Keratinocyte (primary cell): ENCODE measurements at regions not wholly inside any gene's neighbourhood (a gene's known extent, or its start where the extent isn't known, plus 50 kb on each side); places are given as distances from the start of the nearest gene placed in this dataset.
A peak's percentile ranks its signal among the peaks of the same experiment; 100 is the strongest.

Source experiments
- DNase-seq: peaks from one replicate; pipeline ENCODE4 v3.0.0-alpha.2; 2011; ENCODE audit warnings: low read depth, missing footprints, low spot score
- FAIRE-seq: peaks from 2 replicates; lab custom pipeline; 2011; peaks lifted over from hg19 to GRCh38; lab: Jason Lieb, UNC
- H2AFZ ChIP-seq: 2 replicates; pipeline ENCODE4 v1.6.0; 2012; ENCODE audit warnings: low read length, control low read depth, inconsistent platforms; ENCODE audit not compliant: control insufficient read depth
- H3K27ac ChIP-seq: 2 replicates; pipeline ENCODE4 v1.5.1; 2011; ENCODE audit warnings: low read length; ENCODE audit not compliant: control insufficient read depth, insufficient read depth
- H3K27me3 ChIP-seq: 3 replicates; pipeline ENCODE4 v1.6.0; 2011; ENCODE audit warnings: low read length; ENCODE audit not compliant: control insufficient read depth, insufficient read depth; ENCODE audit errors: extremely low read depth
- H3K36me3 ChIP-seq, 2 experiments: 2 replicates in 1 of 2; 3 replicates in 1 of 2; pipeline ENCODE4 v1.5.1; 2011; ENCODE audit warnings: low read length in 2 of 2, mild to moderate bottlenecking in 1 of 2; ENCODE audit not compliant: control insufficient read depth in 2 of 2, insufficient read depth in 2 of 2; ENCODE audit errors: extremely low read depth in 1 of 2
- H3K4me1 ChIP-seq: 3 replicates; pipeline ENCODE4 v1.5.1; 2011; ENCODE audit warnings: low read length; ENCODE audit not compliant: control insufficient read depth, insufficient read depth; ENCODE audit errors: extremely low read depth
- H3K4me2 ChIP-seq: 3 replicates; pipeline ENCODE4 v1.6.0; 2011; ENCODE audit warnings: low read depth, low read length; ENCODE audit not compliant: control insufficient read depth, insufficient read depth; ENCODE audit errors: extremely low read depth
- H3K4me3 ChIP-seq, 3 experiments: fragments of 200-600 bp in 1 of 3; sonication (generic) in 1 of 3; 2 replicates in 2 of 3; 3 replicates in 1 of 3; pipeline ENCODE4 v1.5.1; 2011 to 2016; ENCODE audit warnings: low read length in 3 of 3, mild to moderate bottlenecking in 3 of 3, control low read depth in 2 of 3, inconsistent platforms in 1 of 3, low read depth in 1 of 3, mixed read lengths in 1 of 3, mixed run types in 1 of 3, moderate library complexity in 1 of 3; ENCODE audit not compliant: control insufficient read depth in 2 of 3, insufficient read depth in 2 of 3; ENCODE audit errors: extremely low read depth in 1 of 3
- H3K79me2 ChIP-seq: 2 replicates; pipeline ENCODE4 v1.6.0; 2012; ENCODE audit warnings: low read length; ENCODE audit not compliant: control insufficient read depth, insufficient read depth
- H3K9ac ChIP-seq: 3 replicates; pipeline ENCODE4 v1.6.0; 2011; ENCODE audit warnings: low read length; ENCODE audit not compliant: control insufficient read depth, insufficient read depth; ENCODE audit errors: extremely low read depth
- H3K9me1 ChIP-seq: 3 replicates; pipeline ENCODE4 v1.6.0; 2011; ENCODE audit warnings: low read length; ENCODE audit not compliant: control insufficient read depth, insufficient read depth; ENCODE audit errors: extremely low read depth
- H3K9me3 ChIP-seq: 2 replicates; pipeline ENCODE4 v1.5.1; 2012; ENCODE audit warnings: low read depth, low read length; ENCODE audit not compliant: control insufficient read depth
- H4K20me1 ChIP-seq: 3 replicates; pipeline ENCODE4 v1.6.0; 2011; ENCODE audit warnings: low read length; ENCODE audit not compliant: control insufficient read depth, insufficient read depth; ENCODE audit errors: extremely low read depth
- EZH2 ChIP-seq: IDR thresholded peaks from one replicate; pipeline ENCODE4 v1.6.1; 2012; ENCODE audit warnings: inconsistent platforms, mild to moderate bottlenecking, low read length, moderate library complexity
- dilution Hi-C: fragments of 300-500 bp; cut with MboI; formaldehyde crosslinking; loops from one replicate; pipeline ENCODE4 v1.7.0; 2020; ENCODE audit warnings: low sequenced_read_pairs; ENCODE audit not compliant: extremely low pct_ligation_motif_present
- TF ChIP-seq, protein P1 (sequence below), 3 experiments: IDR thresholded peaks in 1 of 3; conservative IDR thresholded peaks in 1 of 3; optimal IDR thresholded peaks in 1 of 3; 2 replicates in 2 of 3; 3 replicates in 1 of 3; pipeline versions ENCODE3 to v1.5.1; 2011; ENCODE audit warnings: low read length in 3 of 3, mild to moderate bottlenecking in 3 of 3, moderate library complexity in 2 of 3, control low read depth in 1 of 3, inconsistent platforms in 1 of 3; ENCODE audit not compliant: insufficient read depth in 2 of 3; ENCODE audit errors: extremely low read depth in 1 of 3

DNA sequence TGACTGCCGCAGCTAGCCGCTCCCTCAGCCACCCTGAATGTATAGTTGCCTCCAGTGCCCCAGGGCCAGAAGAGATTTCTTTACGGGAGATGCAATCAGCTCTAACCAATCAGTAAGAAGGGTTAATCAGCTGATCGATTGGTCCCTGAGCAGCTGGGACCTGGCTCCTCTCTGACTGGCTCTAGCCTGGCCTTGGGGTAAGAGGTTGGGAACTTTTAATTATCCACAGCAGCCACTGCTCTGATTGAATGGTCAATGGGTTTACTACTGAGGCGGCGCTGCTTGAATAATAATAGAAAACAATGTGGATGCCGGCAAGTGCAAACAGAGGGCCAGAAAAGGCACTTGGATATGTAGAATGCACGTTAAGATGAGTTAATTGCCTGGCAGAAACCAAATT lies 99.8 kb downstream of the TFAP2A start:
- Histone ChIP-seq H2AFZ (peak overlapping the region; percentile 39), H3K9me1 (no peaks in the 10 kb centered on the region), H3K27me3 (no peaks in the 10 kb centered on the region), H3K9ac (peak overlapping the region; percentile 39), H3K4me2 (no peak overlapping the region), H3K36me3 (no peaks in the 10 kb centered on the region), H3K9me3 (no peaks in the 10 kb centered on the region), H4K20me1 (no peaks in the 10 kb centered on the region), H3K4me3 (no peak overlapping the region), H3K4me1 (peaks cover 35% of the 10 kb centered on the region), H3K27ac (no peak overlapping the region), H3K79me2 (no peaks in the 10 kb centered on the region)
- dilution Hi-C loops, result no loop called here
- no peak for TF ChIP-seq EZH2
- TF ChIP-seq, protein P1, sequence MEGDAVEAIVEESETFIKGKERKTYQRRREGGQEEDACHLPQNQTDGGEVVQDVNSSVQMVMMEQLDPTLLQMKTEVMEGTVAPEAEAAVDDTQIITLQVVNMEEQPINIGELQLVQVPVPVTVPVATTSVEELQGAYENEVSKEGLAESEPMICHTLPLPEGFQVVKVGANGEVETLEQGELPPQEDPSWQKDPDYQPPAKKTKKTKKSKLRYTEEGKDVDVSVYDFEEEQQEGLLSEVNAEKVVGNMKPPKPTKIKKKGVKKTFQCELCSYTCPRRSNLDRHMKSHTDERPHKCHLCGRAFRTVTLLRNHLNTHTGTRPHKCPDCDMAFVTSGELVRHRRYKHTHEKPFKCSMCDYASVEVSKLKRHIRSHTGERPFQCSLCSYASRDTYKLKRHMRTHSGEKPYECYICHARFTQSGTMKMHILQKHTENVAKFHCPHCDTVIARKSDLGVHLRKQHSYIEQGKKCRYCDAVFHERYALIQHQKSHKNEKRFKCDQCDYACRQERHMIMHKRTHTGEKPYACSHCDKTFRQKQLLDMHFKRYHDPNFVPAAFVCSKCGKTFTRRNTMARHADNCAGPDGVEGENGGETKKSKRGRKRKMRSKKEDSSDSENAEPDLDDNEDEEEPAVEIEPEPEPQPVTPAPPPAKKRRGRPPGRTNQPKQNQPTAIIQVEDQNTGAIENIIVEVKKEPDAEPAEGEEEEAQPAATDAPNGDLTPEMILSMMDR (optimal IDR thresholded peaks at IDR 0.05 in 1 of 3, IDR thresholded peaks at IDR 0.05 in 1 of 3, conservative IDR thresholded peaks at IDR 0.05 in 1 of 3; ENCODE audit: extremely low read depth in 1 of 3, insufficient read depth in 2 of 3, low read length in 3 of 3), result no peak
- DNase-seq (no peak), FAIRE-seq (peak; percentile 55)

DNA sequence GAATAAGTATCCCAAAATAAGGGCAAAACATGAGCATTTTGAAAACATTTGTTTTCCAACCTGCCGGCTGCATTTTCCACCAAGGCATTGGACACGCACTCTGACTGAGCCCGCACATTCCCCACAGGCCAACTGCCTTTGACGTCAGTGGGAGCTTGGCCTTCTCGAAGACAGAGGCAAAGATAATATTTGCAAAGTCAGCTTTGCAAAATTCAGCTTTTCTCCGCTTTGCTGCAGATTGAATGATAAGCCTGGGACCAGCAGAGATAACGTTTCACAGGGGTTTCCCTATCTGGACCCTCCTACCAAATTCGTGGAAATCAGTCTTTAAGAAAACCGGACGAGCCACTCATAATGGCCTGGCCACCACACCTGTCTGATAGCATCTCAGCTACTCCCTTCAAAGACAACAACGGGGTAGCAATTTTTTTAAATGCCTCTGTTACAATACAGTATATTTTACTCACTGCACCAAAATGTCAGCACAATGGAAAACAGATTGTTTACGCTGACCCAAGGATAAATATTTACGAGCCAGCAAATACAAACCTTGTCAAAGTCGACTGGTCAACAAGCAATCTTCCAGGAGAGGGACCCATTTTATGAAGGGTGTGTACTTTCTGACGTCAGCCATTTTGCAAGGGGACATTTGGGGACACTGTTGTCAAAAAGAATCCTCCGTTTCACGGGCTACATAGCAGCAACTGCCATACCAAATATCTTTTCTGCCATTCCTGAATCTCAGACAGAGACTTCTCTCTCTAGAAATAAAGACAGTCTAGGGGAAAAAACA lies 100.5 kb downstream of the TFAP2A start:
- no peak for FAIRE-seq
- no peaks in the 10 kb centered on the region for H3K79me2 ChIP-seq
- dilution Hi-C loops, result no loop called here

More for the DNA sequence above, 100.5 kb downstream of the TFAP2A start:
- Histone ChIP-seq H2AFZ (no peak overlapping the region), H4K20me1 (no peaks in the 10 kb centered on the region), H3K4me1 (peaks cover 42% of the 10 kb centered on the region), H3K36me3 (no peaks in the 10 kb centered on the region), H3K27ac (no peak overlapping the region), H3K4me3 (no peak overlapping the region), H3K9me1 (no peaks in the 10 kb centered on the region), H3K4me2 (no peak overlapping the region), H3K9ac (no peak overlapping the region), H3K27me3 (no peaks in the 10 kb centered on the region), H3K9me3 (no peaks in the 10 kb centered on the region)
- no peak for DNase-seq
- TF ChIP-seq EZH2, result no peak
